ENCODE measurements at regions not wholly inside any gene's neighbourhood (a gene's known extent, or its start where the extent isn't known, plus 50 kb on each side); places are given as distances from the start of the nearest gene placed in this dataset.

DNA sequence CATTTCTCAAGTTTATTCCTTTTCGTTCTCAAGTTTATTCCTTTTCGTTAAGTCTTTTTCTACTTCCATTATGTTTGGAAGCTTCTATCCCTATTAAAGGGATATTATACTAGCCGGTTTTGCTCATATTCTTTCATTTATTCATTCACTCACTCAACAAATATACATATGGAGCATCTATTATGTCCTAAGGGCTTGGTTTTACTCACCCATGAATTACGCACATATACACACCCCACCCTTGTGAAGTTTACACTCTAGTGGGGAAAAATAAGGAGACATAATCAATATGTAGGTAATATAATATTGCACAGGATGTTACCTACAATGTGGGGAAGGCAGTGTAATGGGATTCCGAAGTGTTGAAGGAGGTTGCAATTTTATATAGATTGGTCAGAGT, 90.5 kb downstream of the ACTL7B start:
- Histone ChIP-seq H3K4me3 (ENCODE audit: low read depth, low read length) (no peak overlapping the region), H3K36me3 (ENCODE audit: control insufficient read depth, insufficient read depth, low read length) (no peaks in the 10 kb centered on the region)

DNA sequence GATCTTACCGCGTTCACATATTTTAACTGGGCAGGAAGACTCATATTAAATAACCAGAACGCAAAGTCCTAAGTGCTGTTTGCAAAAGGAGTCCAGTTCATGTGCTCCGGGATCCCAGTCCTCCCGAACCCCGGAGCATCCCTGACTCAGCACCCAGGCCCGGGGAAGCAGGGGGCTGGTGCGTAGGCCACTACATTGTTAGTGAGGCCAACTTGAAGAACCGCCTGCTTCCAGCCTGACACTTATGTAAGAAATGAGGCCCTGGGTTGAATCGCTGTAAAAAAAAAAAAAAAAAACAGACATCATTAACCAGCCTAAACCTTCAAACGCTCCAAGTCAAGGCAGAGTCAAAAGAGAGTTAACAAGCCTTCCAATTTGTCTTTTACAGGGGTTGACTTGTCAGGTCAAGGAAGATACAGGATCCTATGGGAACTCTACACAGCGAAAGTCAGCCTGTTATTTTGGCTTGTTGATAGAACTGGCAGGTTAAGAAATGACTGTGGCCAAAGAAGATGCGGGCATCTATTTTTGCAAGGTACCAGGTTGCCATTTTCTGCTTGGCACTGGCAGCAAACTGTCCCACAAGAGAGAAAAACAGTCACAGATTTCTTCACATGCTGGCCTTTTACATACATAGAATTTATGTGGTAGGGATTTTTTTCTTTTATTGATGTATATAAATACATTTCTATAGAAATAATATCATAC, 93.3 kb downstream of the ACTL7B start:
- Histone ChIP-seq H3K27me3 (ENCODE audit: control insufficient read depth, insufficient read depth, low read length) (no peaks in the 10 kb centered on the region), H3K27ac (ENCODE audit: low read depth, low read length) (no peak overlapping the region), H3K4me1 (ENCODE audit: control insufficient read depth, insufficient read depth, low read length) (no peaks in the 10 kb centered on the region), H3K9me3 (ENCODE audit: control insufficient read depth, insufficient read depth, low read length) (no peaks in the 10 kb centered on the region), H3K9ac (ENCODE audit: low read depth, low read length) (no peak overlapping the region), H3K4me3 (ENCODE audit: low read depth, low read length) (no peak overlapping the region), H3K36me3 (ENCODE audit: control insufficient read depth, insufficient read depth, low read length) (no peaks in the 10 kb centered on the region)

More for the DNA sequence above, 90.5 kb downstream of the ACTL7B start:
- peaks cover 2% of the 10 kb centered on the region; the same call in 1 of the 2 replicates for H3K9me3 ChIP-seq (ENCODE audit: control insufficient read depth, insufficient read depth, low read length)
- no peaks in the 10 kb centered on the region for H3K27me3 ChIP-seq (ENCODE audit: control insufficient read depth, insufficient read depth, low read length)
- no peak overlapping the region for H3K9ac ChIP-seq (ENCODE audit: low read depth, low read length)
- H3K4me1 ChIP-seq (ENCODE audit: control insufficient read depth, insufficient read depth, low read length): 0 out of 2 replicates have a peak, but pooled peaks cover 4% of the 10 kb centered on the region
- no peak overlapping the region for H3K27ac ChIP-seq (ENCODE audit: low read depth, low read length)

GRCh38 chr9:108761655-108762347, 94.0 kb downstream of the ACTL7B start:
- Histone ChIP-seq H3K4me3 (ENCODE audit: low read depth, low read length) (no peak overlapping the region), H3K27ac (ENCODE audit: low read depth, low read length) (no peak overlapping the region), H3K9ac (ENCODE audit: low read depth, low read length) (no peak overlapping the region)

GRCh38 chr9:108760841-108761240, 94.9 kb downstream of the ACTL7B start:
- H3K36me3 ChIP-seq (ENCODE audit: control insufficient read depth, insufficient read depth, low read length): no peaks in the 10 kb centered on the region
- H3K27me3 ChIP-seq (ENCODE audit: control insufficient read depth, insufficient read depth, low read length): no peaks in the 10 kb centered on the region
- no peaks in the 10 kb centered on the region for H3K9me3 ChIP-seq (ENCODE audit: control insufficient read depth, insufficient read depth, low read length)
- H3K4me1 ChIP-seq (ENCODE audit: control insufficient read depth, insufficient read depth, low read length): peaks cover 8% of the 10 kb centered on the region; the same call in 1 of the 2 replicates
- no peak overlapping the region for H3K27ac ChIP-seq (ENCODE audit: low read depth, low read length)
- H3K4me3 ChIP-seq (ENCODE audit: low read depth, low read length): no peak overlapping the region
- H3K9ac ChIP-seq (ENCODE audit: low read depth, low read length): no peak overlapping the region

More at GRCh38 chr9:108761655-108762347, 94.0 kb downstream of the ACTL7B start:
- H3K27me3 ChIP-seq (ENCODE audit: control insufficient read depth, insufficient read depth, low read length): no peaks in the 10 kb centered on the region
- no peaks in the 10 kb centered on the region for H3K36me3 ChIP-seq (ENCODE audit: control insufficient read depth, insufficient read depth, low read length)
- H3K9me3 ChIP-seq (ENCODE audit: control insufficient read depth, insufficient read depth, low read length): no peaks in the 10 kb centered on the region
- no peaks in the 10 kb centered on the region for H3K4me1 ChIP-seq (ENCODE audit: control insufficient read depth, insufficient read depth, low read length)

- H3K4me3 ChIP-seq (ENCODE audit: low read depth, low read length): no peak overlapping the region
- no peaks in the 10 kb centered on the region for H3K27me3 ChIP-seq (ENCODE audit: control insufficient read depth, insufficient read depth, low read length)
- H3K36me3 ChIP-seq (ENCODE audit: control insufficient read depth, insufficient read depth, low read length): no peaks in the 10 kb centered on the region
- no peak overlapping the region for H3K9ac ChIP-seq (ENCODE audit: low read depth, low read length)
- H3K4me1 ChIP-seq (ENCODE audit: control insufficient read depth, insufficient read depth, low read length): peaks cover 10% of the 10 kb centered on the region; the same call in 1 of the 2 replicates
- H3K9me3 ChIP-seq (ENCODE audit: control insufficient read depth, insufficient read depth, low read length): no peaks in the 10 kb centered on the region
- no peak overlapping the region for H3K27ac ChIP-seq (ENCODE audit: low read depth, low read length)
Measured at GRCh38 chr9:108759835-108760234, 96.0 kb downstream of the ACTL7B start.

DNA sequence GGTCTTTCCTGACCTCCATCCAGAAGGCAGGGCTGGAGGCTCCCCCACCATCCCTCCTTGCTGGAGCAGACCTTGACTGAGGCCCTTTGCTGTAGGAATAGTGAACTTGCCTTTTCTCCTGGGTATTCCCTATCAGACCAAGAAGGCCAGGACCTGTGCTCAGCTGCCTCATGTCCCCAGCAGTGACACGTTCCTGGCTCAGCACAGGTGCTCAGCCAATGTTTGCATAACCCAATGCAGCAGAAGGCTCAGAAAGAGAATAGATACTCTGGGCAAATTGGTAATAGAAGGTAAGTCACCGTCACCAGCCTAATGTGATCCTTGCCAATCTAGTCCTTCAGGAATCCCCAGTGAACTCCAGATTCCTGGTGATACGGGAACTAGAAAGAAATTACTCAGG, 96.4 kb downstream of the ACTL7B start:
- Histone ChIP-seq H3K27me3 (ENCODE audit: control insufficient read depth, insufficient read depth, low read length) (no peaks in the 10 kb centered on the region), H3K9ac (ENCODE audit: low read depth, low read length) (no peak overlapping the region), H3K4me3 (ENCODE audit: low read depth, low read length) (no peak overlapping the region), H3K9me3 (ENCODE audit: control insufficient read depth, insufficient read depth, low read length) (no peaks in the 10 kb centered on the region), H3K36me3 (ENCODE audit: control insufficient read depth, insufficient read depth, low read length) (no peaks in the 10 kb centered on the region), H3K4me1 (ENCODE audit: control insufficient read depth, insufficient read depth, low read length) (peaks cover 10% of the 10 kb centered on the region; the same call in 1 of the 2 replicates), H3K27ac (ENCODE audit: low read depth, low read length) (no peak overlapping the region)

GRCh38 chr9:108756746-108757490, 98.9 kb downstream of the ACTL7B start:
- Histone ChIP-seq H3K9me3 (ENCODE audit: control insufficient read depth, insufficient read depth, low read length) (no peaks in the 10 kb centered on the region), H3K4me3 (ENCODE audit: low read depth, low read length) (no peak overlapping the region), H3K27me3 (ENCODE audit: control insufficient read depth, insufficient read depth, low read length) (no peaks in the 10 kb centered on the region), H3K9ac (ENCODE audit: low read depth, low read length) (no peak overlapping the region), H3K27ac (ENCODE audit: low read depth, low read length) (no peak overlapping the region), H3K36me3 (ENCODE audit: control insufficient read depth, insufficient read depth, low read length) (no peaks in the 10 kb centered on the region), H3K4me1 (ENCODE audit: control insufficient read depth, insufficient read depth, low read length) (peaks cover 10% of the 10 kb centered on the region; the same call in 1 of the 2 replicates)

DNA sequence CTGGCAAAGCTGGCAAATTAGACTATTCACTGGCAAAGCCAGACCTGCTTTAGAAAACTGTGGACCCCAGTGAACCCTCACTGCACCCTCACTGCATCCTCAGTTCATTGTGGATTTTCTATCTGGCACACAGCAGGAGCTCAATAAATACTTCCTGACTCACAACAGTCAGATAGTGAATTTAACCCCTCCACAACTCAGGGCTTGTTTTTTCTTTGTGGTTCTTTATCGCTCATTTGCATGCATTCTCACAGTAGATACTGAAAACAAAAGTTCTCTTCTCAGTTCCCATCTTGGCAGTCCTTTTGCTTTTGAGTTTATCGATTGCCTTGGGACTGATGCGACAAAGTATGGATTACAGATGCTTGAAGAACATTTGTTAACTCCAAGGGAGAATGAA, 99.8 kb downstream of the ACTL7B start:
- Histone ChIP-seq H3K9me3 (ENCODE audit: control insufficient read depth, insufficient read depth, low read length) (no peaks in the 10 kb centered on the region), H3K9ac (ENCODE audit: low read depth, low read length) (no peak overlapping the region), H3K4me1 (ENCODE audit: control insufficient read depth, insufficient read depth, low read length) (peaks cover 10% of the 10 kb centered on the region; the same call in 1 of the 2 replicates), H3K36me3 (ENCODE audit: control insufficient read depth, insufficient read depth, low read length) (no peaks in the 10 kb centered on the region), H3K4me3 (ENCODE audit: low read depth, low read length) (no peak overlapping the region), H3K27me3 (ENCODE audit: control insufficient read depth, insufficient read depth, low read length) (no peaks in the 10 kb centered on the region), H3K27ac (ENCODE audit: low read depth, low read length) (no peak overlapping the region)

GRCh38 chr9:108751369-108751768, 104.4 kb downstream of the ACTL7B start:
- Histone ChIP-seq H3K9ac (ENCODE audit: low read depth, low read length) (no peak overlapping the region), H3K27me3 (ENCODE audit: control insufficient read depth, insufficient read depth, low read length) (no peaks in the 10 kb centered on the region), H3K9me3 (ENCODE audit: control insufficient read depth, insufficient read depth, low read length) (no peaks in the 10 kb centered on the region), H3K4me3 (ENCODE audit: low read depth, low read length) (no peak overlapping the region), H3K4me1 (ENCODE audit: control insufficient read depth, insufficient read depth, low read length) (peaks cover 7% of the 10 kb centered on the region; the same call in 1 of the 2 replicates), H3K27ac (ENCODE audit: low read depth, low read length) (no peak overlapping the region), H3K36me3 (ENCODE audit: control insufficient read depth, insufficient read depth, low read length) (no peaks in the 10 kb centered on the region)

GRCh38 chr9:108750661-108751215, 105.0 kb downstream of the ACTL7B start:
- H3K27ac ChIP-seq (ENCODE audit: low read depth, low read length): no peak overlapping the region
- H3K9me3 ChIP-seq (ENCODE audit: control insufficient read depth, insufficient read depth, low read length): no peaks in the 10 kb centered on the region
- no peak overlapping the region for H3K4me3 ChIP-seq (ENCODE audit: low read depth, low read length)
- no peaks in the 10 kb centered on the region for H3K27me3 ChIP-seq (ENCODE audit: control insufficient read depth, insufficient read depth, low read length)
- H3K36me3 ChIP-seq (ENCODE audit: control insufficient read depth, insufficient read depth, low read length): no peaks in the 10 kb centered on the region
- H3K9ac ChIP-seq (ENCODE audit: low read depth, low read length): no peak overlapping the region
- peaks cover 2% of the 10 kb centered on the region; the same call in 1 of the 2 replicates for H3K4me1 ChIP-seq (ENCODE audit: control insufficient read depth, insufficient read depth, low read length)

All from HUES48 (cell line).